GM23338 (cell line): ENCODE measurements at regions not wholly inside any gene's neighbourhood (a gene's known extent, or its start where the extent isn't known, plus 50 kb on each side); places are given as distances from the start of the nearest gene placed in this dataset.

Experiments used
- ATAC-seq: fragments of 200-7000 bp; cut with Tn5 transposase; 3 replicates; pipeline ENCODE4 v1.9.1; 2020
- DNase-seq: peaks from one replicate; pipeline ENCODE4 v3.0.0-alpha.2; 2015; ENCODE audit warnings: low spot score
- H2AFZ ChIP-seq: fragments of 200-600 bp; sonication (generic); 2 replicates; pipeline ENCODE4 v1.8.0; 2016; ENCODE audit warnings: antibody characterized with exemption, mild to moderate bottlenecking, moderate library complexity
- H3F3A ChIP-seq: fragments of 200-600 bp; sonication (generic); replicated peaks from 2 replicates; pipeline ENCODE4 v1.8.0; 2017; ENCODE audit warnings: antibody characterized with exemption, mixed run types, low read depth
- H3K27ac ChIP-seq: fragments of 200-600 bp; sonication (generic); 2 replicates; pipeline ENCODE4 v1.6.1; 2016; ENCODE audit warnings: low read depth
- H3K27me3 ChIP-seq: fragments of 200-600 bp; sonication (generic); 2 replicates; pipeline ENCODE4 v1.8.0; 2016; ENCODE audit warnings: mild to moderate bottlenecking, mixed run types, moderate library complexity; ENCODE audit not compliant: insufficient read depth
- H3K36me3 ChIP-seq: fragments of 200-600 bp; sonication (generic); 2 replicates; pipeline ENCODE4 v1.8.0; 2016; ENCODE audit warnings: mild to moderate bottlenecking; ENCODE audit not compliant: insufficient read depth
- H3K4me1 ChIP-seq: fragments of 200-600 bp; sonication (generic); 2 replicates; pipeline ENCODE4 v1.8.0; 2016; ENCODE audit warnings: mild to moderate bottlenecking, moderate library complexity; ENCODE audit not compliant: insufficient read depth
- H3K4me2 ChIP-seq: fragments of 200-600 bp; sonication (generic); 2 replicates; pipeline ENCODE4 v1.7.1; 2017; ENCODE audit warnings: mixed run types
- H3K4me3 ChIP-seq: fragments of 200-600 bp; sonication (generic); 2 replicates; pipeline ENCODE4 v1.6.1; 2016; ENCODE audit warnings: mixed run types
- H3K79me2 ChIP-seq: fragments of 200-600 bp; sonication (generic); replicated peaks from 2 replicates; pipeline ENCODE4 v1.8.0; 2017; ENCODE audit warnings: mild to moderate bottlenecking; ENCODE audit not compliant: insufficient read depth
- H3K9me2 ChIP-seq: fragments of 200-600 bp; sonication (generic); 2 replicates; pipeline ENCODE4 v1.8.0; 2017; ENCODE audit not compliant: insufficient read depth
- H4K20me1 ChIP-seq: fragments of 200-600 bp; sonication (generic); replicated peaks from 2 replicates; pipeline ENCODE4 v1.8.0; 2017; ENCODE audit warnings: mild to moderate bottlenecking; ENCODE audit not compliant: insufficient read depth
- H3K27ac Mint-ChIP-seq: 2 replicates; pipeline ENCODE4 v1.8.0; 2020; ENCODE audit warnings: inconsistent platforms, mild to moderate bottlenecking, moderate library complexity, mixed read lengths
- H3K27me3 Mint-ChIP-seq: 3 replicates; pipeline ENCODE4 v1.8.0; 2022; ENCODE audit warnings: low read depth, mild to moderate bottlenecking, moderate library complexity, mixed read lengths, inconsistent platforms; ENCODE audit not compliant: insufficient read depth, poor library complexity
- H3K36me3 Mint-ChIP-seq: 3 replicates; pipeline ENCODE4 v1.8.0; 2021; ENCODE audit warnings: low read depth, mild to moderate bottlenecking, inconsistent platforms, moderate library complexity, mixed read lengths
- H3K4me1 Mint-ChIP-seq: 3 replicates; pipeline ENCODE4 v1.8.0; 2020; ENCODE audit warnings: mild to moderate bottlenecking, inconsistent platforms, mixed read lengths
- H3K4me3 Mint-ChIP-seq: 3 replicates; pipeline ENCODE4 v1.8.0; 2021; ENCODE audit warnings: moderate library complexity, mild to moderate bottlenecking, inconsistent platforms, mixed read lengths
- H3K9me3 Mint-ChIP-seq: 3 replicates; pipeline ENCODE4 v1.8.0; 2020; ENCODE audit warnings: moderate library complexity, mild to moderate bottlenecking, inconsistent platforms, mixed read lengths
- CREB1 ChIP-seq: fragments of 250-450 bp; sonication (Bioruptor Pico); IDR thresholded peaks from 2 replicates; pipeline ENCODE4 v1.5.0; 2020; ENCODE audit warnings: low read depth, mild to moderate bottlenecking, moderate library complexity
- EZH2 ChIP-seq: fragments of 200-600 bp; sonication (generic); IDR thresholded peaks from one replicate; pipeline ENCODE4 v1.8.0; 2017; ENCODE audit warnings: antibody characterized with exemption, mild to moderate bottlenecking, low read depth; ENCODE audit not compliant: unreplicated experiment
- EZH2phosphoT487 ChIP-seq: fragments of 200-600 bp; sonication (generic); IDR thresholded peaks from one replicate; pipeline ENCODE4 v1.8.1; 2018; ENCODE audit warnings: antibody characterized with exemption; ENCODE audit not compliant: unreplicated experiment
- JUNB ChIP-seq: IDR thresholded peaks from one replicate; pipeline ENCODE4 v1.6.1; 2016; ENCODE audit warnings: antibody characterized with exemption; ENCODE audit not compliant: unreplicated experiment
- NANOG ChIP-seq: IDR thresholded peaks from 2 replicates; pipeline ENCODE4 v1.6.1; 2016; ENCODE audit warnings: antibody characterized with exemption, borderline replicate concordance
- POLR2AphosphoS5 ChIP-seq: IDR thresholded peaks from 2 replicates; pipeline ENCODE4 v1.6.1; 2016; ENCODE audit warnings: antibody characterized with exemption, low read depth
- STAT1 ChIP-seq: IDR thresholded peaks from one replicate; pipeline ENCODE4 v1.6.1; 2016; ENCODE audit warnings: antibody characterized with exemption; ENCODE audit not compliant: unreplicated experiment
- ZNF114 ChIP-seq: fragments of 250-450 bp; sonication (Bioruptor Pico); IDR thresholded peaks from 2 replicates; pipeline ENCODE4 v1.5.0; 2020; ENCODE audit warnings: mild to moderate bottlenecking, moderate library complexity
- TF ChIP-seq, protein P1 (sequence below): IDR thresholded peaks from 2 replicates; pipeline ENCODE4 v1.6.1; 2016; ENCODE audit warnings: antibody characterized with exemption
- TF ChIP-seq, protein P2 (sequence below): fragments of 250-450 bp; sonication (Bioruptor Pico); IDR thresholded peaks from 2 replicates; pipeline ENCODE4 v1.5.0; 2020; ENCODE audit warnings: mild to moderate bottlenecking, moderate library complexity
- TF ChIP-seq, protein P3 (sequence below): IDR thresholded peaks from one replicate; pipeline ENCODE4 v1.6.1; 2018; ENCODE audit warnings: antibody characterized with exemption; ENCODE audit not compliant: unreplicated experiment
- TF ChIP-seq, protein P4 (sequence below), 2 experiments: fragments of 200-600 bp in 1 of 2; sonication (generic) in 1 of 2; conservative IDR thresholded peaks; 2 replicates each; pipeline versions ENCODE4 v1.5.1 to v1.6.1; 2016 to 2017; ENCODE audit warnings: antibody characterized with exemption in 2 of 2, low read depth in 2 of 2, mild to moderate bottlenecking in 2 of 2, moderate library complexity in 1 of 2

DNA sequence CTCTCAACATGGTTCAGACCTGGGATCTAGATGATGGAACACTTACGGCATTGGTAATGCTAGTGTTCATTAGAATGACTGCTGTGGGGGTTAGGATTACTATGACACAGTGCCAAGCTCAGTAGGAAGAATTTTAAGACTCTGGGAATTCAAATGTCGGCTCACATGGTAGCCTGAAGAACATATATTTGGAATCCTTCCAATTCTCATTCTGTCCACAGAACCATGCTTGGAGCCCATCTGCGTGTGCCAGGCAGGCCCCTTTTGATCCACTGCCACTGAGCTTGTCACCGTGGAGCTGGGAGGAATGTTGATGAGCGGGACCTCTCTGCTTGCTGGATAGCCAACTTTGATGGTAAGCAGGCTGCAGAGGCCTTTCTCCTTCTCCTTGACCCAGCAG is 322.0 kb upstream of the SOX11 start:
- peaks cover 5% of the 10 kb centered on the region for H3K27me3 Mint-ChIP-seq
- H3K9me2 ChIP-seq: no peaks in the 10 kb centered on the region
- H3F3A ChIP-seq: no peaks in the 10 kb centered on the region
- TF ChIP-seq, protein P1, sequence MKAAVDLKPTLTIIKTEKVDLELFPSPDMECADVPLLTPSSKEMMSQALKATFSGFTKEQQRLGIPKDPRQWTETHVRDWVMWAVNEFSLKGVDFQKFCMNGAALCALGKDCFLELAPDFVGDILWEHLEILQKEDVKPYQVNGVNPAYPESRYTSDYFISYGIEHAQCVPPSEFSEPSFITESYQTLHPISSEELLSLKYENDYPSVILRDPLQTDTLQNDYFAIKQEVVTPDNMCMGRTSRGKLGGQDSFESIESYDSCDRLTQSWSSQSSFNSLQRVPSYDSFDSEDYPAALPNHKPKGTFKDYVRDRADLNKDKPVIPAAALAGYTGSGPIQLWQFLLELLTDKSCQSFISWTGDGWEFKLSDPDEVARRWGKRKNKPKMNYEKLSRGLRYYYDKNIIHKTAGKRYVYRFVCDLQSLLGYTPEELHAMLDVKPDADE: no peak
- no peak for TF ChIP-seq JUNB
- TF ChIP-seq, protein P2, sequence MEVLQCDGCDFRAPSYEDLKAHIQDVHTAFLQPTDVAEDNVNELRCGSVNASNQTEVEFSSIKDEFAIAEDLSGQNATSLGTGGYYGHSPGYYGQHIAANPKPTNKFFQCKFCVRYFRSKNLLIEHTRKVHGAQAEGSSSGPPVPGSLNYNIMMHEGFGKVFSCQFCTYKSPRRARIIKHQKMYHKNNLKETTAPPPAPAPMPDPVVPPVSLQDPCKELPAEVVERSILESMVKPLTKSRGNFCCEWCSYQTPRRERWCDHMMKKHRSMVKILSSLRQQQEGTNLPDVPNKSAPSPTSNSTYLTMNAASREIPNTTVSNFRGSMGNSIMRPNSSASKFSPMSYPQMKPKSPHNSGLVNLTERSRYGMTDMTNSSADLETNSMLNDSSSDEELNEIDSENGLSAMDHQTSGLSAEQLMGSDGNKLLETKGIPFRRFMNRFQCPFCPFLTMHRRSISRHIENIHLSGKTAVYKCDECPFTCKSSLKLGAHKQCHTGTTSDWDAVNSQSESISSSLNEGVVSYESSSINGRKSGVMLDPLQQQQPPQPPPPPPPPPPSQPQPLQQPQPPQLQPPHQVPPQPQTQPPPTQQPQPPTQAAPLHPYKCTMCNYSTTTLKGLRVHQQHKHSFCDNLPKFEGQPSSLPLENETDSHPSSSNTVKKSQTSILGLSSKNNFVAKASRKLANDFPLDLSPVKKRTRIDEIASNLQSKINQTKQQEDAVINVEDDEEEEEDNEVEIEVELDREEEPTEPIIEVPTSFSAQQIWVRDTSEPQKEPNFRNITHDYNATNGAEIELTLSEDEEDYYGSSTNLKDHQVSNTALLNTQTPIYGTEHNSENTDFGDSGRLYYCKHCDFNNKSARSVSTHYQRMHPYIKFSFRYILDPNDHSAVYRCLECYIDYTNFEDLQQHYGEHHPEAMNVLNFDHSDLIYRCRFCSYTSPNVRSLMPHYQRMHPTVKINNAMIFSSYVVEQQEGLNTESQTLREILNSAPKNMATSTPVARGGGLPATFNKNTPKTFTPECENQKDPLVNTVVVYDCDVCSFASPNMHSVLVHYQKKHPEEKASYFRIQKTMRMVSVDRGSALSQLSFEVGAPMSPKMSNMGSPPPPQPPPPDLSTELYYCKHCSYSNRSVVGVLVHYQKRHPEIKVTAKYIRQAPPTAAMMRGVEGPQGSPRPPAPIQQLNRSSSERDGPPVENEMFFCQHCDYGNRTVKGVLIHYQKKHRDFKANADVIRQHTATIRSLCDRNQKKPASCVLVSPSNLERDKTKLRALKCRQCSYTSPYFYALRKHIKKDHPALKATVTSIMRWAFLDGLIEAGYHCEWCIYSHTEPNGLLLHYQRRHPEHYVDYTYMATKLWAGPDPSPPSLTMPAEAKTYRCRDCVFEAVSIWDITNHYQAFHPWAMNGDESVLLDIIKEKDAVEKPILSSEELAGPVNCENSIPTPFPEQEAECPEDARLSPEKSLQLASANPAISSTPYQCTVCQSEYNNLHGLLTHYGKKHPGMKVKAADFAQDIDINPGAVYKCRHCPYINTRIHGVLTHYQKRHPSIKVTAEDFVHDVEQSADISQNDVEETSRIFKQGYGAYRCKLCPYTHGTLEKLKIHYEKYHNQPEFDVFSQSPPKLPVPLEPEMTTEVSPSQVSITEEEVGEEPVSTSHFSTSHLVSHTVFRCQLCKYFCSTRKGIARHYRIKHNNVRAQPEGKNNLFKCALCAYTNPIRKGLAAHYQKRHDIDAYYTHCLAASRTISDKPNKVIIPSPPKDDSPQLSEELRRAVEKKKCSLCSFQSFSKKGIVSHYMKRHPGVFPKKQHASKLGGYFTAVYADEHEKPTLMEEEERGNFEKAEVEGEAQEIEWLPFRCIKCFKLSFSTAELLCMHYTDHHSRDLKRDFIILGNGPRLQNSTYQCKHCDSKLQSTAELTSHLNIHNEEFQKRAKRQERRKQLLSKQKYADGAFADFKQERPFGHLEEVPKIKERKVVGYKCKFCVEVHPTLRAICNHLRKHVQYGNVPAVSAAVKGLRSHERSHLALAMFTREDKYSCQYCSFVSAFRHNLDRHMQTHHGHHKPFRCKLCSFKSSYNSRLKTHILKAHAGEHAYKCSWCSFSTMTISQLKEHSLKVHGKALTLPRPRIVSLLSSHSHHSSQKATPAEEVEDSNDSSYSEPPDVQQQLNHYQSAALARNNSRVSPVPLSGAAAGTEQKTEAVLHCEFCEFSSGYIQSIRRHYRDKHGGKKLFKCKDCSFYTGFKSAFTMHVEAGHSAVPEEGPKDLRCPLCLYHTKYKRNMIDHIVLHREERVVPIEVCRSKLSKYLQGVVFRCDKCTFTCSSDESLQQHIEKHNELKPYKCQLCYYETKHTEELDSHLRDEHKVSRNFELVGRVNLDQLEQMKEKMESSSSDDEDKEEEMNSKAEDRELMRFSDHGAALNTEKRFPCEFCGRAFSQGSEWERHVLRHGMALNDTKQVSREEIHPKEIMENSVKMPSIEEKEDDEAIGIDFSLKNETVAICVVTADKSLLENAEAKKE (CRISPR knock-in tag): no peak
- TF ChIP-seq POLR2AphosphoS5: no peak
- TF ChIP-seq, protein P3, sequence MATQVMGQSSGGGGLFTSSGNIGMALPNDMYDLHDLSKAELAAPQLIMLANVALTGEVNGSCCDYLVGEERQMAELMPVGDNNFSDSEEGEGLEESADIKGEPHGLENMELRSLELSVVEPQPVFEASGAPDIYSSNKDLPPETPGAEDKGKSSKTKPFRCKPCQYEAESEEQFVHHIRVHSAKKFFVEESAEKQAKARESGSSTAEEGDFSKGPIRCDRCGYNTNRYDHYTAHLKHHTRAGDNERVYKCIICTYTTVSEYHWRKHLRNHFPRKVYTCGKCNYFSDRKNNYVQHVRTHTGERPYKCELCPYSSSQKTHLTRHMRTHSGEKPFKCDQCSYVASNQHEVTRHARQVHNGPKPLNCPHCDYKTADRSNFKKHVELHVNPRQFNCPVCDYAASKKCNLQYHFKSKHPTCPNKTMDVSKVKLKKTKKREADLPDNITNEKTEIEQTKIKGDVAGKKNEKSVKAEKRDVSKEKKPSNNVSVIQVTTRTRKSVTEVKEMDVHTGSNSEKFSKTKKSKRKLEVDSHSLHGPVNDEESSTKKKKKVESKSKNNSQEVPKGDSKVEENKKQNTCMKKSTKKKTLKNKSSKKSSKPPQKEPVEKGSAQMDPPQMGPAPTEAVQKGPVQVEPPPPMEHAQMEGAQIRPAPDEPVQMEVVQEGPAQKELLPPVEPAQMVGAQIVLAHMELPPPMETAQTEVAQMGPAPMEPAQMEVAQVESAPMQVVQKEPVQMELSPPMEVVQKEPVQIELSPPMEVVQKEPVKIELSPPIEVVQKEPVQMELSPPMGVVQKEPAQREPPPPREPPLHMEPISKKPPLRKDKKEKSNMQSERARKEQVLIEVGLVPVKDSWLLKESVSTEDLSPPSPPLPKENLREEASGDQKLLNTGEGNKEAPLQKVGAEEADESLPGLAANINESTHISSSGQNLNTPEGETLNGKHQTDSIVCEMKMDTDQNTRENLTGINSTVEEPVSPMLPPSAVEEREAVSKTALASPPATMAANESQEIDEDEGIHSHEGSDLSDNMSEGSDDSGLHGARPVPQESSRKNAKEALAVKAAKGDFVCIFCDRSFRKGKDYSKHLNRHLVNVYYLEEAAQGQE: no peak
- no peak for TF ChIP-seq EZH2phosphoT487
- TF ChIP-seq ZNF114 (CRISPR knock-in tag): no peak
- no peak for TF ChIP-seq STAT1
- TF ChIP-seq, protein P4, sequence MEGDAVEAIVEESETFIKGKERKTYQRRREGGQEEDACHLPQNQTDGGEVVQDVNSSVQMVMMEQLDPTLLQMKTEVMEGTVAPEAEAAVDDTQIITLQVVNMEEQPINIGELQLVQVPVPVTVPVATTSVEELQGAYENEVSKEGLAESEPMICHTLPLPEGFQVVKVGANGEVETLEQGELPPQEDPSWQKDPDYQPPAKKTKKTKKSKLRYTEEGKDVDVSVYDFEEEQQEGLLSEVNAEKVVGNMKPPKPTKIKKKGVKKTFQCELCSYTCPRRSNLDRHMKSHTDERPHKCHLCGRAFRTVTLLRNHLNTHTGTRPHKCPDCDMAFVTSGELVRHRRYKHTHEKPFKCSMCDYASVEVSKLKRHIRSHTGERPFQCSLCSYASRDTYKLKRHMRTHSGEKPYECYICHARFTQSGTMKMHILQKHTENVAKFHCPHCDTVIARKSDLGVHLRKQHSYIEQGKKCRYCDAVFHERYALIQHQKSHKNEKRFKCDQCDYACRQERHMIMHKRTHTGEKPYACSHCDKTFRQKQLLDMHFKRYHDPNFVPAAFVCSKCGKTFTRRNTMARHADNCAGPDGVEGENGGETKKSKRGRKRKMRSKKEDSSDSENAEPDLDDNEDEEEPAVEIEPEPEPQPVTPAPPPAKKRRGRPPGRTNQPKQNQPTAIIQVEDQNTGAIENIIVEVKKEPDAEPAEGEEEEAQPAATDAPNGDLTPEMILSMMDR (conservative IDR thresholded peaks at IDR 0.05; ENCODE audit: low read depth in 2 of 2): no peak
- TF ChIP-seq NANOG: no peak
- TF ChIP-seq CREB1 (CRISPR knock-in tag): no peak
- TF ChIP-seq EZH2: no peak
- DNase-seq (no peak), ATAC-seq (no peak)
- H3K9me3 Mint-ChIP-seq: peaks cover 70% of the 10 kb centered on the region
- no peaks in the 10 kb centered on the region; the same call in 1 of the 2 replicates for H3K36me3 ChIP-seq
- peaks cover 32% of the 10 kb centered on the region for H3K4me1 Mint-ChIP-seq
- no peaks in the 10 kb centered on the region for H4K20me1 ChIP-seq
- H3K4me3 ChIP-seq: no peak overlapping the region
- H3K4me1 ChIP-seq: peaks cover 32% of the 10 kb centered on the region
- H3K4me2 ChIP-seq: no peak overlapping the region
- no peak overlapping the region for H3K27ac Mint-ChIP-seq
- peaks cover 3% of the 10 kb centered on the region; the same call in 1 of the 3 replicates for H3K36me3 Mint-ChIP-seq
- no peaks in the 10 kb centered on the region for H3K79me2 ChIP-seq
- H3K4me3 Mint-ChIP-seq: no peak overlapping the region
- H3K27me3 ChIP-seq: no peaks in the 10 kb centered on the region
- H2AFZ ChIP-seq: no peak overlapping the region
- no peak overlapping the region for H3K27ac ChIP-seq
